A549 (cell line): ENCODE measurements at regions not wholly inside any gene's neighbourhood (a gene's known extent, or its start where the extent isn't known, plus 50 kb on each side); places are given as distances from the start of the nearest gene placed in this dataset.

Experiments
- ATAC-seq, 2 experiments: fragments of 200-7000 bp in 1 of 2; fragments of >200 bp in 1 of 2; cut with Nextera tagmentation in 1 of 2; cut with Tn5 transposase in 1 of 2; 3 replicates each; pipeline versions ENCODE4 v1.8.0 to v1.9.1; 2018 to 2020; ENCODE audit warnings: mild to moderate bottlenecking in 1 of 2, moderate library complexity in 1 of 2
- CTCF ChIA-PET: fragments of 300-600 bp; sonication (Branson Sonifier 250); formaldehyde crosslinking; extraction: SDS; loops from one replicate; lab custom pipeline; 2021; ENCODE audit warnings: antibody characterized with exemption, inconsistent platforms; lab: Yijun Ruan, JAX
- POLR2A ChIA-PET: fragments of 350-600 bp; formaldehyde crosslinking; extraction: SDS; loops from one replicate; lab custom pipeline; 2021; ENCODE audit warnings: antibody characterized with exemption, inconsistent platforms; lab: Yijun Ruan, JAX
- DNase-seq, 2 experiments: peaks; one replicate each; pipeline versions ENCODE4 v3.0.0 to v3.0.0-alpha.2; 2011 to 2016; ENCODE audit warnings: low read depth in 1 of 2, low spot score in 1 of 2
- FAIRE-seq: peaks from 2 replicates; lab custom pipeline; 2011; peaks lifted over from hg19 to GRCh38; lab: Jason Lieb, UNC
- H3K27ac ChIP-seq, 2 experiments: fragments of >200 bp; sonication (Bioruptor Twin); formaldehyde crosslinking; 3 replicates each; pipeline ENCODE4 v1.5.1; 2016 to 2017
- H3K4me1 ChIP-seq: fragments of >200 bp; sonication (Bioruptor Twin); formaldehyde crosslinking; 3 replicates; pipeline ENCODE4 v1.6.1; 2016
- H3K4me2 ChIP-seq: fragments of >200 bp; sonication (Bioruptor Twin); formaldehyde crosslinking; 3 replicates; pipeline ENCODE4 v1.6.1; 2016
- H3K4me3 ChIP-seq: fragments of >200 bp; sonication (Bioruptor Twin); formaldehyde crosslinking; 3 replicates; pipeline ENCODE4 v1.5.1; 2016
- H3K9me3 ChIP-seq: fragments of >200 bp; sonication (Bioruptor Twin); formaldehyde crosslinking; 3 replicates; pipeline ENCODE4 v1.6.1; 2016
- CBX2 ChIP-seq: fragments of 200-600 bp; sonication (generic); IDR thresholded peaks from 2 replicates; pipeline ENCODE4 v1.6.1; 2016; ENCODE audit warnings: low read depth, mild to moderate bottlenecking, borderline replicate concordance
- CHD2 ChIP-seq: fragments of 150-350 bp; IDR thresholded peaks from 2 replicates; pipeline ENCODE4 v1.6.1; 2014; ENCODE audit warnings: low read length; ENCODE audit not compliant: partially characterized antibody
- ESRRA ChIP-seq: fragments of 150-350 bp; IDR thresholded peaks from 2 replicates; pipeline ENCODE4 v1.6.1; 2014; ENCODE audit warnings: mild to moderate bottlenecking, low read length, borderline replicate concordance
- FOSB ChIP-seq: fragments of 250-450 bp; sonication (Bioruptor Pico); IDR thresholded peaks from 2 replicates; pipeline ENCODE4 v1.5.0; 2020; ENCODE audit warnings: mild to moderate bottlenecking, moderate library complexity
- GATA3 ChIP-seq: IDR thresholded peaks from 2 replicates; pipeline ENCODE4 v1.6.1; 2012; ENCODE audit warnings: borderline replicate concordance
- HEYL ChIP-seq: fragments of 250-450 bp; sonication (Bioruptor Pico); IDR thresholded peaks from 2 replicates; pipeline ENCODE4 v1.8.0; 2021; ENCODE audit warnings: mild to moderate bottlenecking, moderate library complexity
- HOXB13 ChIP-seq: fragments of 250-450 bp; sonication (Bioruptor Pico); IDR thresholded peaks from 2 replicates; pipeline ENCODE4 v1.5.0; 2020; ENCODE audit warnings: low read depth, mild to moderate bottlenecking, moderate library complexity
- HOXB5 ChIP-seq: fragments of 250-450 bp; sonication (Bioruptor Pico); IDR thresholded peaks from 2 replicates; pipeline ENCODE4 v1.5.0; 2020; ENCODE audit warnings: mild to moderate bottlenecking, moderate library complexity
- MAFK ChIP-seq: fragments of 450-650 bp; IDR thresholded peaks from 2 replicates; pipeline ENCODE4 v1.6.1; 2014; ENCODE audit not compliant: partially characterized antibody
- MAZ ChIP-seq: fragments of 150-350 bp; IDR thresholded peaks from 2 replicates; pipeline ENCODE4 v1.6.1; 2014; ENCODE audit warnings: antibody characterized with exemption, low read depth, low read length, borderline replicate concordance
- NR3C1 ChIP-seq: fragments of >200 bp; sonication (Bioruptor Twin); formaldehyde crosslinking; IDR thresholded peaks from 3 replicates; pipeline ENCODE4 v1.6.1; 2017
- POLR2A ChIP-seq: IDR thresholded peaks from 2 replicates; pipeline ENCODE4 v1.6.1; 2012; ENCODE audit warnings: mild to moderate bottlenecking, low read length
- POLR2AphosphoS2 ChIP-seq: conservative IDR thresholded peaks from 2 replicates; pipeline ENCODE4 v1.6.1; 2012; ENCODE audit warnings: low read length, improper control_type of control experiment, inconsistent platforms
- RAD21 ChIP-seq, 2 experiments: fragments of >200 bp in 1 of 2; sonication (Bioruptor Twin) in 1 of 2; formaldehyde crosslinking in 1 of 2; IDR thresholded peaks in 1 of 2; conservative IDR thresholded peaks in 1 of 2; 2 replicates in 1 of 2; 3 replicates in 1 of 2; pipeline ENCODE4 v1.6.1; 2012 to 2018; ENCODE audit warnings: inconsistent platforms in 1 of 2
- RARB ChIP-seq: fragments of 250-450 bp; sonication (Bioruptor Pico); IDR thresholded peaks from 2 replicates; pipeline ENCODE4 v1.8.0; 2021; ENCODE audit warnings: mild to moderate bottlenecking, moderate library complexity
- RCOR1 ChIP-seq: fragments of 150-350 bp; IDR thresholded peaks from 2 replicates; pipeline ENCODE4 v1.6.1; 2014; ENCODE audit warnings: antibody characterized with exemption, low read length, low read depth
- SREBF2 ChIP-seq: fragments of 450-650 bp; IDR thresholded peaks from 2 replicates; pipeline ENCODE4 v1.6.1; 2014; ENCODE audit warnings: mild to moderate bottlenecking, moderate library complexity
- ZC3H11A ChIP-seq: fragments of 450-650 bp; IDR thresholded peaks from 2 replicates; pipeline ENCODE4 v1.6.1; 2014; ENCODE audit warnings: antibody characterized with exemption, mild to moderate bottlenecking
- ZFP36 ChIP-seq: fragments of 450-650 bp; IDR thresholded peaks from 2 replicates; pipeline ENCODE4 v1.6.1; 2014; ENCODE audit warnings: borderline replicate concordance; ENCODE audit not compliant: partially characterized antibody
- ZNF302 ChIP-seq: fragments of 250-450 bp; sonication (Bioruptor Pico); IDR thresholded peaks from 2 replicates; pipeline ENCODE4 v1.9.0; 2021; ENCODE audit warnings: inconsistent platforms, mild to moderate bottlenecking, moderate library complexity
- WGBS: methylation state at CpG from one replicate; pipeline ENCODE4 v1.1.6; 2017; ENCODE audit errors: missing lambda C conversion rate; 5-methylcytosine and 5-hydroxymethylcytosine counted together
- TF ChIP-seq, protein P1 (sequence below): fragments of 450-650 bp; IDR thresholded peaks from 2 replicates; pipeline ENCODE4 v1.6.1; 2014; ENCODE audit warnings: antibody characterized with exemption
- TF ChIP-seq, protein P2 (sequence below): fragments of >200 bp; sonication (Bioruptor Twin); formaldehyde crosslinking; IDR thresholded peaks from 2 replicates; pipeline ENCODE4 v1.6.1; 2016
- TF ChIP-seq, protein P3 (sequence below): fragments of >200 bp; sonication (Bioruptor Twin); formaldehyde crosslinking; IDR thresholded peaks from 3 replicates; pipeline ENCODE4 v1.6.1; 2016
- TF ChIP-seq, protein P4 (sequence below): fragments of 250-450 bp; sonication (Bioruptor Pico); IDR thresholded peaks from 2 replicates; pipeline ENCODE4 v1.5.0; 2020; ENCODE audit warnings: low read depth, mild to moderate bottlenecking, moderate library complexity
- TF ChIP-seq, protein P5 (sequence below): IDR thresholded peaks from 2 replicates; pipeline ENCODE4 v1.6.1; 2012
- TF ChIP-seq, protein P6 (sequence below): IDR thresholded peaks from 2 replicates; pipeline ENCODE4 v1.6.1; 2012
- TF ChIP-seq, protein P7 (sequence below): IDR thresholded peaks from 2 replicates; pipeline ENCODE4 v1.6.1; 2012; ENCODE audit warnings: low read depth, borderline replicate concordance

DNA sequence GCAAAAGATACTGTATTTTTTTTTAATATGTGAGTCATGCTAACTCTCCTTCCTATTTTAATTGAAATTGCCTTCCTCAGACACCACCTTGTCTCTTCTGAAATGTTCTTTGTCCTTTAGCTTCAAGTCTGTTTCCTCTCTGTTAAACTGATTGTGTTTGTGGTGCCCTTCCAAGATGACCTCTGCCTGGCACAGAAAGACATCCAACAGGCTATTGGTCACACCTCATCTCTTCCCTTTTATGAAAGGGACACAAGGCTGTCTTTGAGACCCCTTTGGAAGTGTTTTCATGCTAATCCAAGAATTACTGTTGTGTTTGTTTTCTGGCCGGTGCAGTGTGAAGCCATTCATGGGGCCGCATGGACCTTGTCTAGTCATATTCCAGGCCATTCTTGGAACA is 94.0 kb upstream of the PIK3C3 start:
- TF ChIP-seq POLR2AphosphoS2 (no peak), ZNF302 (CRISPR knock-in tag) (no peak), GATA3 (no peak), CHD2 (no peak), RCOR1 (no peak), ESRRA (no peak)
- TF ChIP-seq, protein P1, sequence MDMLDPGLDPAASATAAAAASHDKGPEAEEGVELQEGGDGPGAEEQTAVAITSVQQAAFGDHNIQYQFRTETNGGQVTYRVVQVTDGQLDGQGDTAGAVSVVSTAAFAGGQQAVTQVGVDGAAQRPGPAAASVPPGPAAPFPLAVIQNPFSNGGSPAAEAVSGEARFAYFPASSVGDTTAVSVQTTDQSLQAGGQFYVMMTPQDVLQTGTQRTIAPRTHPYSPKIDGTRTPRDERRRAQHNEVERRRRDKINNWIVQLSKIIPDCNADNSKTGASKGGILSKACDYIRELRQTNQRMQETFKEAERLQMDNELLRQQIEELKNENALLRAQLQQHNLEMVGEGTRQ = no peak
- CTCF ChIA-PET = no interaction called here
- POLR2A ChIA-PET = no interaction called here
- Histone ChIP-seq H3K4me3 (no peak overlapping the region), H3K4me2 (no peak overlapping the region), H3K9me3 (no peaks in the 10 kb centered on the region), H3K4me1 (no peaks in the 10 kb centered on the region), H3K27ac (no peak overlapping the region)
- 0% methylated on average over 1 of the region's 2 CpGs for WGBS
- FAIRE-seq = no peak
- ATAC-seq = no peak
- DNase-seq = no peak

DNA sequence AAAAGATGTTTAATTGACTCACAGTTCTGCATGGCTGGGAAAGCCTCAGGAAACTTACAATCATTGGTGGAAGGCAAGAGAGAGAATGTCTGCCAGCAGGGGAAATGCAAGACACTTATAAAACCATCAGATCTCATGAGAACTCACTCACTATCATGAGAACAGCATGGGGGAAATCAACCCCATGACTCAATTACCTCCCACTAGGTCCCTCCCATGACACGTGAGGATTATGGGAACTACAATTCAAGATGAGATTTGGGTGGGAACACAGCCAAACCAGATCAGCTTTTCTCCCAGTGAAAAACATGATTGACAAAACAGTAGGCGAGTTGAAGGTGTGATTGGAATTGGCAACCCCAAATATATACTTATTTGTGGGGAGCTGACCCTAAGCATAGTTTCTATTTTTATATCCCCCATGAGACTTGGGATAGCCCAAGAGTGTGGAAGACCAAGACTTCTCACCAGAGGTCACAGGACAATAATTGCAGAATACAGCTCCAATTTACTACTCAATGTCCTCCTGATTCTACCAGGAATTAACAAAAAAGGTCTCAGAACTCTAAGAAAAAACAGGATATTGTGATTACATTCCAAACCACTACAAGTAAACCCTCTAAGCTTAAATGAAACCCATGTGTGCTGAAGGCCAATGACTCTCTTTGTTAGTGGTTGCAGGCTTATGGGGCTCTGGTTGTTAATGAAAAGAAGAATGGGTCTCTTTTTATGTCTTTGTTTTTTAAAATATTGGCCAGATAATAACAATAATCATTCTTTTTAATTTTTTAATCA is 96.1 kb upstream of the PIK3C3 start:
- Histone ChIP-seq H3K4me2 (no peak overlapping the region), H3K9me3 (no peaks in the 10 kb centered on the region), H3K27ac (no peak overlapping the region), H3K4me1 (no peaks in the 10 kb centered on the region), H3K4me3 (no peak overlapping the region)
- TF ChIP-seq HEYL (CRISPR knock-in tag) (no peak), ESRRA (no peak), RAD21 (conservative IDR thresholded peaks at IDR 0.05 in 1 of 2, IDR thresholded peaks at IDR 0.05 in 1 of 2) (no peak), FOSB (no peak), CBX2 (no peak), CHD2 (no peak), MAFK (no peak)
- TF ChIP-seq, protein P2, sequence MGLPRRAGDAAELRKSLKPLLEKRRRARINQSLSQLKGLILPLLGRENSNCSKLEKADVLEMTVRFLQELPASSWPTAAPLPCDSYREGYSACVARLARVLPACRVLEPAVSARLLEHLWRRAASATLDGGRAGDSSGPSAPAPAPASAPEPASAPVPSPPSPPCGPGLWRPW = no peak
- TF ChIP-seq, protein P3, sequence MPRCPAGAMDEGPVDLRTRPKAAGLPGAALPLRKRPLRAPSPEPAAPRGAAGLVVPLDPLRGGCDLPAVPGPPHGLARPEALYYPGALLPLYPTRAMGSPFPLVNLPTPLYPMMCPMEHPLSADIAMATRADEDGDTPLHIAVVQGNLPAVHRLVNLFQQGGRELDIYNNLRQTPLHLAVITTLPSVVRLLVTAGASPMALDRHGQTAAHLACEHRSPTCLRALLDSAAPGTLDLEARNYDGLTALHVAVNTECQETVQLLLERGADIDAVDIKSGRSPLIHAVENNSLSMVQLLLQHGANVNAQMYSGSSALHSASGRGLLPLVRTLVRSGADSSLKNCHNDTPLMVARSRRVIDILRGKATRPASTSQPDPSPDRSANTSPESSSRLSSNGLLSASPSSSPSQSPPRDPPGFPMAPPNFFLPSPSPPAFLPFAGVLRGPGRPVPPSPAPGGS = no peak
- TF ChIP-seq, protein P4, sequence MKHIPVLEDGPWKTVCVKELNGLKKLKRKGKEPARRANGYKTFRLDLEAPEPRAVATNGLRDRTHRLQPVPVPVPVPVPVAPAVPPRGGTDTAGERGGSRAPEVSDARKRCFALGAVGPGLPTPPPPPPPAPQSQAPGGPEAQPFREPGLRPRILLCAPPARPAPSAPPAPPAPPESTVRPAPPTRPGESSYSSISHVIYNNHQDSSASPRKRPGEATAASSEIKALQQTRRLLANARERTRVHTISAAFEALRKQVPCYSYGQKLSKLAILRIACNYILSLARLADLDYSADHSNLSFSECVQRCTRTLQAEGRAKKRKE (CRISPR knock-in tag) = no peak
- TF ChIP-seq, protein P5, sequence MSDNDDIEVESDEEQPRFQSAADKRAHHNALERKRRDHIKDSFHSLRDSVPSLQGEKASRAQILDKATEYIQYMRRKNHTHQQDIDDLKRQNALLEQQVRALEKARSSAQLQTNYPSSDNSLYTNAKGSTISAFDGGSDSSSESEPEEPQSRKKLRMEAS = no peak
- WGBS = 0% methylated on average over 2 of the region's 2 CpGs
- ATAC-seq (no peak), FAIRE-seq (no peak), DNase-seq (no peak)
- POLR2A ChIA-PET = no interaction called here
- CTCF ChIA-PET = interaction anchor here (1.0 kb wide), 1 partner anchor 12 kb away, joined by 3 read pairs; no protein-coding TSS in a partner anchor

DNA sequence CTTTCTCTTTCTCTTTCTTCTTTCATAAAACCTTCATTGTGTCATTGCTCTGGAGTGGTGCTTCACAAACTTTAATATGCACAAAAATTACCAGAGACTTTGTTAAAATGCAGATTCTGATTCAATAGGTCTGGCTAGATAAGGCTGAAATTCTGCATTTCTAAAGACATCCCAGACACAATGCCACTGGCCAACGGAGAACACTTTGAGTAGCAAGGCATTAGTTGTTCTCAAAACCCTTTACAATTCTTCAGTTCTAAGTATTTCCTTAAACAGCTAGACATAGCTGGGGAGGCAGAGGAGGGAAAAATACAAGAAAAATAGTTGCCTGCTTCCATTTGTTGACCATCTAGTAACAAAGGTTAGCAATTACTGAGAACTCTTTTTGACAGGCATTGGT is 101.8 kb upstream of the PIK3C3 start:
- POLR2A ChIA-PET = no interaction called here
- DNase-seq (no peak), FAIRE-seq (no peak), ATAC-seq (no peak)
- 0% methylated on average over 1 of the region's 1 CpG for WGBS
- H3K4me2 ChIP-seq = no peak overlapping the region
- CTCF ChIA-PET = no interaction called here
- no peaks in the 10 kb centered on the region for H3K9me3 ChIP-seq
- H3K4me1 ChIP-seq = no peaks in the 10 kb centered on the region
- no peak overlapping the region for H3K27ac ChIP-seq
- no peak overlapping the region for H3K4me3 ChIP-seq
- TF ChIP-seq ZC3H11A (no peak), ESRRA (no peak), SREBF2 (no peak), HOXB13 (CRISPR knock-in tag) (no peak), RAD21 (conservative IDR thresholded peaks at IDR 0.05 in 1 of 2, IDR thresholded peaks at IDR 0.05 in 1 of 2) (no peak), POLR2AphosphoS2 (no peak), POLR2A (no peak), CHD2 (no peak), MAZ (no peak), NR3C1 (no peak), RARB (CRISPR knock-in tag) (no peak), ZFP36 (no peak), HOXB5 (CRISPR knock-in tag) (no peak)
- TF ChIP-seq, protein P1 = no peak
- TF ChIP-seq, protein P6, sequence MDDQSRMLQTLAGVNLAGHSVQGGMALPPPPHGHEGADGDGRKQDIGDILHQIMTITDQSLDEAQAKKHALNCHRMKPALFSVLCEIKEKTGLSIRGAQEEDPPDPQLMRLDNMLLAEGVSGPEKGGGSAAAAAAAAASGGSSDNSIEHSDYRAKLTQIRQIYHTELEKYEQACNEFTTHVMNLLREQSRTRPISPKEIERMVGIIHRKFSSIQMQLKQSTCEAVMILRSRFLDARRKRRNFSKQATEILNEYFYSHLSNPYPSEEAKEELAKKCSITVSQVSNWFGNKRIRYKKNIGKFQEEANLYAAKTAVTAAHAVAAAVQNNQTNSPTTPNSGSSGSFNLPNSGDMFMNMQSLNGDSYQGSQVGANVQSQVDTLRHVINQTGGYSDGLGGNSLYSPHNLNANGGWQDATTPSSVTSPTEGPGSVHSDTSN = no peak
- TF ChIP-seq, protein P5 = no peak
- TF ChIP-seq, protein P7, sequence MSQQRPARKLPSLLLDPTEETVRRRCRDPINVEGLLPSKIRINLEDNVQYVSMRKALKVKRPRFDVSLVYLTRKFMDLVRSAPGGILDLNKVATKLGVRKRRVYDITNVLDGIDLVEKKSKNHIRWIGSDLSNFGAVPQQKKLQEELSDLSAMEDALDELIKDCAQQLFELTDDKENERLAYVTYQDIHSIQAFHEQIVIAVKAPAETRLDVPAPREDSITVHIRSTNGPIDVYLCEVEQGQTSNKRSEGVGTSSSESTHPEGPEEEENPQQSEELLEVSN = no peak
